ENCODE measurements at regions not wholly inside any gene's neighbourhood (a gene's known extent, or its start where the extent isn't known, plus 50 kb on each side); places are given as distances from the start of the nearest gene placed in this dataset.

- TF ChIP-seq E2F1 (CRISPR knock-in tag; IDR thresholded peaks at IDR 0.05) (no peak), NR1H2 (CRISPR knock-in tag; IDR thresholded peaks at IDR 0.05) (no peak), CTCF (IDR thresholded peaks at IDR 0.05) (no peak), PRDM15 (CRISPR knock-in tag; IDR thresholded peaks at IDR 0.05) (no peak), TCF7 (CRISPR knock-in tag; IDR thresholded peaks at IDR 0.05; ENCODE audit: low read depth) (no peak), NFE2L1 (CRISPR knock-in tag; IDR thresholded peaks at IDR 0.05) (no peak), FOXJ3 (CRISPR knock-in tag; IDR thresholded peaks at IDR 0.05; ENCODE audit: borderline replicate concordance) (no peak)
These were observed 202.5 kb downstream of the SATB1 start for GRCh38 chr3:18222686-18223085.

Measured in WTC11 (cell line).